Activated naive CD4-positive, alpha-beta T cell treated with anti-CD3 and anti-CD28 coated beads, Interleukin-2, amount 10 ng/mL, durations not matched to agents 7 days and 5 days (primary cell): ENCODE measurements at regions not wholly inside any gene's neighbourhood (a gene's known extent, or its start where the extent isn't known, plus 50 kb on each side); places are given as distances from the start of the nearest gene placed in this dataset.
"Not testable (repeated sequence)": the region's sequence is repeated elsewhere in the genome, so short reads cannot be mapped to it uniquely, and the experiment has no call there.

Experiments
- CTCF ChIA-PET: fragments of 350-600 bp; sonication (Branson Sonifier 250); formaldehyde crosslinking; loops from one replicate; lab custom pipeline; 2021; ENCODE audit warnings: antibody characterized with exemption; lab: Charles Lee
- DNase-seq: peaks from one replicate; pipeline ENCODE4 v3.0.0-alpha.2; 2020
- H3K27ac Mint-ChIP-seq: one replicate; pipeline ENCODE4 v1.8.0; 2021; ENCODE audit warnings: mild to moderate bottlenecking, moderate library complexity, mixed read lengths
- H3K27me3 Mint-ChIP-seq: one replicate; pipeline ENCODE4 v1.8.0; 2021; ENCODE audit warnings: mild to moderate bottlenecking, mixed read lengths
- H3K36me3 Mint-ChIP-seq: one replicate; pipeline ENCODE4 v1.8.0; 2021; ENCODE audit warnings: mixed read lengths
- H3K4me1 Mint-ChIP-seq: one replicate; pipeline ENCODE4 v1.8.0; 2021; ENCODE audit warnings: mixed read lengths
- H3K4me3 Mint-ChIP-seq: one replicate; pipeline ENCODE4 v1.8.0; 2021; ENCODE audit warnings: mild to moderate bottlenecking, moderate library complexity, mixed read lengths
- H3K9me3 Mint-ChIP-seq: one replicate; pipeline ENCODE4 v1.8.0; 2021; ENCODE audit warnings: mixed read lengths

- H3K9me3 Mint-ChIP-seq, result peaks cover 20% of the 10 kb centered on the region
- H3K27ac Mint-ChIP-seq, result no peak overlapping the region
- no peak for DNase-seq
- H3K4me1 Mint-ChIP-seq, result no peaks in the 10 kb centered on the region
- no peaks in the 10 kb centered on the region for H3K27me3 Mint-ChIP-seq
- no peaks in the 10 kb centered on the region for H3K36me3 Mint-ChIP-seq
- no peak overlapping the region for H3K4me3 Mint-ChIP-seq
- CTCF ChIA-PET, result no interaction called here
Observed at GRCh38 chr2:139622691-139623090, 842.5 kb upstream of the NXPH2 start.

- Mint-ChIP-seq H3K36me3 (no peaks in the 10 kb centered on the region), H3K27me3 (no peaks in the 10 kb centered on the region), H3K4me1 (no peaks in the 10 kb centered on the region), H3K4me3 (no peak overlapping the region), H3K9me3 (peaks cover 15% of the 10 kb centered on the region), H3K27ac (no peak overlapping the region)
- no peak for DNase-seq
- CTCF ChIA-PET, result no interaction called here
Observed at GRCh38 chr2:139617747-139618146, 837.6 kb upstream of the NXPH2 start.

GRCh38 chr2:139613264-139613663 lies 833.1 kb upstream of the NXPH2 start:
- H3K27ac Mint-ChIP-seq, result no peak overlapping the region
- H3K27me3 Mint-ChIP-seq, result no peaks in the 10 kb centered on the region
- H3K36me3 Mint-ChIP-seq, result no peaks in the 10 kb centered on the region
- H3K4me1 Mint-ChIP-seq, result no peaks in the 10 kb centered on the region
- CTCF ChIA-PET, result no interaction called here
- DNase-seq, result no peak
- H3K9me3 Mint-ChIP-seq, result peaks cover 14% of the 10 kb centered on the region
- no peak overlapping the region for H3K4me3 Mint-ChIP-seq

GRCh38 chr2:139610512-139610911 lies 830.3 kb upstream of the NXPH2 start:
- CTCF ChIA-PET, result no interaction called here
- no peak overlapping the region for H3K4me3 Mint-ChIP-seq
- H3K27ac Mint-ChIP-seq, result no peak overlapping the region
- H3K9me3 Mint-ChIP-seq, result peaks cover 17% of the 10 kb centered on the region
- no peaks in the 10 kb centered on the region for H3K27me3 Mint-ChIP-seq
- H3K4me1 Mint-ChIP-seq, result no peaks in the 10 kb centered on the region
- no peaks in the 10 kb centered on the region for H3K36me3 Mint-ChIP-seq
- no peak for DNase-seq

- no peaks in the 10 kb centered on the region for H3K36me3 Mint-ChIP-seq
- no peak overlapping the region for H3K4me3 Mint-ChIP-seq
- CTCF ChIA-PET, result no interaction called here
- H3K9me3 Mint-ChIP-seq, result peaks cover 21% of the 10 kb centered on the region
- no peak overlapping the region for H3K27ac Mint-ChIP-seq
- no peaks in the 10 kb centered on the region for H3K4me1 Mint-ChIP-seq
- no peak for DNase-seq
- H3K27me3 Mint-ChIP-seq, result no peaks in the 10 kb centered on the region
Observed at GRCh38 chr2:139609109-139609508, 828.9 kb upstream of the NXPH2 start.

- CTCF ChIA-PET, result no interaction called here
- H3K27ac Mint-ChIP-seq, result no peak overlapping the region
- DNase-seq, result no peak
- no peak overlapping the region for H3K4me3 Mint-ChIP-seq
- H3K27me3 Mint-ChIP-seq, result no peaks in the 10 kb centered on the region
- peaks cover 21% of the 10 kb centered on the region for H3K9me3 Mint-ChIP-seq
- H3K4me1 Mint-ChIP-seq, result no peaks in the 10 kb centered on the region
- no peaks in the 10 kb centered on the region for H3K36me3 Mint-ChIP-seq
Observed at GRCh38 chr2:139605668-139606067, 825.5 kb upstream of the NXPH2 start.

GRCh38 chr2:139600166-139600565 lies 820.0 kb upstream of the NXPH2 start:
- Mint-ChIP-seq H3K27ac (no peak overlapping the region), H3K4me3 (no peak overlapping the region), H3K4me1 (no peaks in the 10 kb centered on the region), H3K27me3 (no peaks in the 10 kb centered on the region), H3K36me3 (no peaks in the 10 kb centered on the region), H3K9me3 (peaks cover 2% of the 10 kb centered on the region)
- no peak for DNase-seq
- CTCF ChIA-PET, result no interaction called here

- no peaks in the 10 kb centered on the region for H3K27me3 Mint-ChIP-seq
- CTCF ChIA-PET, result no interaction called here
- no peaks in the 10 kb centered on the region for H3K9me3 Mint-ChIP-seq
- no peak overlapping the region for H3K27ac Mint-ChIP-seq
- no peaks in the 10 kb centered on the region for H3K4me1 Mint-ChIP-seq
- no peaks in the 10 kb centered on the region for H3K36me3 Mint-ChIP-seq
- DNase-seq, result no peak
- H3K4me3 Mint-ChIP-seq, result no peak overlapping the region
Observed at GRCh38 chr2:139585101-139585500, 804.9 kb upstream of the NXPH2 start.

- no peaks in the 10 kb centered on the region for H3K36me3 Mint-ChIP-seq
Observed at GRCh38 chr2:139574371-139574770, 794.2 kb upstream of the NXPH2 start.

GRCh38 chr2:139556789-139557188 lies 776.6 kb upstream of the NXPH2 start:
- Mint-ChIP-seq H3K27ac (no peak overlapping the region), H3K4me3 (no peak overlapping the region), H3K36me3 (no peaks in the 10 kb centered on the region), H3K27me3 (no peaks in the 10 kb centered on the region), H3K4me1 (no peaks in the 10 kb centered on the region), H3K9me3 (peaks cover 21% of the 10 kb centered on the region)
- CTCF ChIA-PET, result no interaction called here
- DNase-seq, result no peak

More at GRCh38 chr2:139574371-139574770, 794.2 kb upstream of the NXPH2 start:
- H3K4me1 Mint-ChIP-seq, result no peaks in the 10 kb centered on the region
- H3K27me3 Mint-ChIP-seq, result no peaks in the 10 kb centered on the region
- CTCF ChIA-PET, result no interaction called here
- H3K27ac Mint-ChIP-seq, result no peak overlapping the region
- DNase-seq, result no peak
- H3K4me3 Mint-ChIP-seq, result no peak overlapping the region
- peaks cover 22% of the 10 kb centered on the region for H3K9me3 Mint-ChIP-seq

- Mint-ChIP-seq H3K9me3 (peaks cover 10% of the 10 kb centered on the region), H3K27ac (no peak overlapping the region), H3K27me3 (no peaks in the 10 kb centered on the region), H3K4me1 (no peaks in the 10 kb centered on the region), H3K36me3 (no peaks in the 10 kb centered on the region), H3K4me3 (no peak overlapping the region)
- CTCF ChIA-PET, result no interaction called here
- no peak for DNase-seq
Observed at GRCh38 chr2:139550873-139551272, 770.7 kb upstream of the NXPH2 start.

- Mint-ChIP-seq H3K4me1 (no peaks in the 10 kb centered on the region), H3K9me3 (peaks cover 10% of the 10 kb centered on the region), H3K27ac (no peak overlapping the region), H3K27me3 (no peaks in the 10 kb centered on the region), H3K36me3 (no peaks in the 10 kb centered on the region), H3K4me3 (no peak overlapping the region)
- no peak for DNase-seq
- CTCF ChIA-PET, result no interaction called here
Observed at GRCh38 chr2:139550341-139550740, 770.2 kb upstream of the NXPH2 start.

GRCh38 chr2:139544186-139544851 lies 764.1 kb upstream of the NXPH2 start:
- Mint-ChIP-seq H3K4me1 (no peaks in the 10 kb centered on the region), H3K36me3 (no peaks in the 10 kb centered on the region), H3K4me3 (no peak overlapping the region), H3K27ac (no peak overlapping the region), H3K9me3 (peaks cover 13% of the 10 kb centered on the region), H3K27me3 (no peaks in the 10 kb centered on the region)
- CTCF ChIA-PET, result no interaction called here
- no peak for DNase-seq

GRCh38 chr2:139538332-139539020 lies 758.3 kb upstream of the NXPH2 start:
- H3K9me3 Mint-ChIP-seq, result peaks cover 13% of the 10 kb centered on the region
- CTCF ChIA-PET, result not testable (repeated sequence)

GRCh38 chr2:139529080-139529479 lies 748.9 kb upstream of the NXPH2 start:
- Mint-ChIP-seq H3K27me3 (no peaks in the 10 kb centered on the region), H3K27ac (no peak overlapping the region), H3K4me1 (no peaks in the 10 kb centered on the region), H3K9me3 (peaks cover 6% of the 10 kb centered on the region), H3K36me3 (no peaks in the 10 kb centered on the region), H3K4me3 (no peak overlapping the region)
- DNase-seq, result no peak
- CTCF ChIA-PET, result no interaction called here

More at GRCh38 chr2:139538332-139539020, 758.3 kb upstream of the NXPH2 start:
- H3K27me3 Mint-ChIP-seq, DNase-seq, H3K4me1 Mint-ChIP-seq, H3K4me3 Mint-ChIP-seq, H3K36me3 Mint-ChIP-seq, H3K27ac Mint-ChIP-seq: not testable (repeated sequence)
